SK-N-SH treated with all-trans-retinoic acid at 6 μM for 48 hours (cell line): ENCODE measurements at regions not wholly inside any gene's neighbourhood (a gene's known extent, or its start where the extent isn't known, plus 50 kb on each side); places are given as distances from the start of the nearest gene placed in this dataset.

Source experiments
- ATAC-seq: fragments of 200-7000 bp; cut with Tn5 transposase; 3 replicates; pipeline ENCODE4 v1.9.1; 2020; ENCODE audit warnings: mild to moderate bottlenecking, moderate library complexity
- ARNTL ChIP-seq: fragments of 450-650 bp; formaldehyde crosslinking; IDR thresholded peaks from 2 replicates; pipeline ENCODE4 v1.5.0; 2020; ENCODE audit warnings: low read depth, mild to moderate bottlenecking, moderate library complexity, borderline replicate concordance
- BACH2 ChIP-seq: fragments of 250-450 bp; sonication (Bioruptor Pico); IDR thresholded peaks from 2 replicates; pipeline ENCODE4 v1.9.0; 2021; ENCODE audit warnings: mild to moderate bottlenecking, borderline replicate concordance
- CSDC2 ChIP-seq: fragments of 250-450 bp; sonication (Bioruptor Pico); IDR thresholded peaks from 2 replicates; pipeline ENCODE4 v1.5.0; 2020; ENCODE audit warnings: mild to moderate bottlenecking, moderate library complexity
- ESRRG ChIP-seq: fragments of 250-450 bp; sonication (Bioruptor Pico); IDR thresholded peaks from 2 replicates; pipeline ENCODE4 v1.6.1; 2021; ENCODE audit warnings: mild to moderate bottlenecking
- GLIS3 ChIP-seq: fragments of 250-450 bp; sonication (Bioruptor Pico); IDR thresholded peaks from 2 replicates; pipeline ENCODE4 v1.5.0; 2020; ENCODE audit warnings: mild to moderate bottlenecking, moderate library complexity
- ISL1 ChIP-seq: fragments of 250-450 bp; sonication (Bioruptor Pico); IDR thresholded peaks from 2 replicates; pipeline ENCODE4 v2.1.2; 2022; ENCODE audit warnings: mild to moderate bottlenecking, moderate library complexity
- OSR1 ChIP-seq: fragments of 250-450 bp; sonication (Bioruptor Pico); IDR thresholded peaks from 2 replicates; pipeline ENCODE4 v1.8.0; 2022; ENCODE audit warnings: moderate library complexity, mild to moderate bottlenecking, inconsistent platforms
- PATZ1 ChIP-seq: fragments of 250-450 bp; sonication (Bioruptor Pico); IDR thresholded peaks from 2 replicates; pipeline ENCODE4 v1.8.0; 2020; ENCODE audit warnings: mild to moderate bottlenecking, moderate library complexity, borderline replicate concordance
- POU6F1 ChIP-seq: fragments of 250-450 bp; sonication (Bioruptor Pico); IDR thresholded peaks from 2 replicates; pipeline ENCODE4 v1.8.0; 2021; ENCODE audit warnings: low read depth, mild to moderate bottlenecking, moderate library complexity, borderline replicate concordance
- PPARA ChIP-seq: fragments of 250-450 bp; sonication (Bioruptor Pico); IDR thresholded peaks from 2 replicates; pipeline ENCODE4 v1.5.0; 2020; ENCODE audit warnings: mild to moderate bottlenecking, borderline replicate concordance
- RARB ChIP-seq: fragments of 250-450 bp; sonication (Bioruptor Pico); IDR thresholded peaks from 2 replicates; pipeline ENCODE4 v1.8.0; 2021; ENCODE audit warnings: mild to moderate bottlenecking, moderate library complexity
- SNAI2 ChIP-seq: fragments of 250-450 bp; sonication (Bioruptor Pico); IDR thresholded peaks from 2 replicates; pipeline ENCODE4 v1.5.0; 2020; ENCODE audit warnings: mild to moderate bottlenecking, moderate library complexity
- TOX ChIP-seq: fragments of 250-450 bp; sonication (Bioruptor Pico); IDR thresholded peaks from 2 replicates; pipeline ENCODE4 v1.8.0; 2021; ENCODE audit warnings: mild to moderate bottlenecking, moderate library complexity, borderline replicate concordance
- TSHZ2 ChIP-seq: fragments of 250-450 bp; sonication (Bioruptor Pico); IDR thresholded peaks from 2 replicates; pipeline ENCODE4 v1.5.0; 2020; ENCODE audit warnings: mild to moderate bottlenecking, moderate library complexity
- ZC3H10 ChIP-seq: fragments of 250-450 bp; sonication (Bioruptor Pico); IDR thresholded peaks from 2 replicates; pipeline ENCODE4 v1.5.1; 2021; ENCODE audit warnings: mild to moderate bottlenecking, moderate library complexity
- ZFP3 ChIP-seq: fragments of 250-450 bp; sonication (Bioruptor Pico); IDR thresholded peaks from 2 replicates; pipeline ENCODE4 v1.5.0; 2020; ENCODE audit warnings: mild to moderate bottlenecking, moderate library complexity
- ZFP30 ChIP-seq: fragments of 450-650 bp; formaldehyde crosslinking; IDR thresholded peaks from 2 replicates; pipeline ENCODE4 v1.5.0; 2022; ENCODE audit warnings: mild to moderate bottlenecking, moderate library complexity
- ZNF565 ChIP-seq: fragments of 450-650 bp; formaldehyde crosslinking; conservative IDR thresholded peaks from 2 replicates; pipeline ENCODE4 v1.5.0; 2020; ENCODE audit warnings: low read depth, mild to moderate bottlenecking, moderate library complexity
- ZNF8 ChIP-seq: fragments of 450-650 bp; formaldehyde crosslinking; IDR thresholded peaks from 2 replicates; pipeline ENCODE4 v1.5.0; 2020; ENCODE audit warnings: mild to moderate bottlenecking, moderate library complexity
- TF ChIP-seq, protein P1 (sequence below): fragments of 250-450 bp; sonication (Bioruptor Pico); IDR thresholded peaks from 2 replicates; pipeline ENCODE4 v1.5.1; 2020; ENCODE audit warnings: low read depth, mild to moderate bottlenecking, moderate library complexity
- TF ChIP-seq, protein P2 (sequence below): fragments of 250-450 bp; sonication (Bioruptor Pico); IDR thresholded peaks from 2 replicates; pipeline ENCODE4 v1.5.1; 2021; ENCODE audit warnings: mild to moderate bottlenecking, moderate library complexity

GRCh38 chr21:16536140-16536539, 806.4 kb downstream of the USP25 start:
- no peak for ATAC-seq
- TF ChIP-seq ISL1 (CRISPR knock-in tag) (no peak), ZNF8 (no peak), PATZ1 (CRISPR knock-in tag) (no peak), GLIS3 (CRISPR knock-in tag) (no peak), ESRRG (CRISPR knock-in tag) (no peak), ZFP3 (CRISPR knock-in tag) (no peak), BACH2 (CRISPR knock-in tag) (no peak), CSDC2 (CRISPR knock-in tag) (no peak), ARNTL (CRISPR knock-in tag) (no peak), TOX (no peak), ZFP30 (no peak), SNAI2 (CRISPR knock-in tag) (no peak), POU6F1 (CRISPR knock-in tag) (no peak), RARB (CRISPR knock-in tag) (no peak), PPARA (CRISPR knock-in tag) (no peak)
- TF ChIP-seq, protein P1, sequence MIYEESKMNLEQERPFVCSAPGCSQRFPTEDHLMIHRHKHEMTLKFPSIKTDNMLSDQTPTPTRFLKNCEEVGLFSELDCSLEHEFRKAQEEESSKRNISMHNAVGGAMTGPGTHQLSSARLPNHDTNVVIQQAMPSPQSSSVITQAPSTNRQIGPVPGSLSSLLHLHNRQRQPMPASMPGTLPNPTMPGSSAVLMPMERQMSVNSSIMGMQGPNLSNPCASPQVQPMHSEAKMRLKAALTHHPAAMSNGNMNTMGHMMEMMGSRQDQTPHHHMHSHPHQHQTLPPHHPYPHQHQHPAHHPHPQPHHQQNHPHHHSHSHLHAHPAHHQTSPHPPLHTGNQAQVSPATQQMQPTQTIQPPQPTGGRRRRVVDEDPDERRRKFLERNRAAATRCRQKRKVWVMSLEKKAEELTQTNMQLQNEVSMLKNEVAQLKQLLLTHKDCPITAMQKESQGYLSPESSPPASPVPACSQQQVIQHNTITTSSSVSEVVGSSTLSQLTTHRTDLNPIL (CRISPR knock-in tag), result no peak

- peak; percentile 27; the same call in 2 of the 3 replicates for ATAC-seq
- TF ChIP-seq, protein P2, sequence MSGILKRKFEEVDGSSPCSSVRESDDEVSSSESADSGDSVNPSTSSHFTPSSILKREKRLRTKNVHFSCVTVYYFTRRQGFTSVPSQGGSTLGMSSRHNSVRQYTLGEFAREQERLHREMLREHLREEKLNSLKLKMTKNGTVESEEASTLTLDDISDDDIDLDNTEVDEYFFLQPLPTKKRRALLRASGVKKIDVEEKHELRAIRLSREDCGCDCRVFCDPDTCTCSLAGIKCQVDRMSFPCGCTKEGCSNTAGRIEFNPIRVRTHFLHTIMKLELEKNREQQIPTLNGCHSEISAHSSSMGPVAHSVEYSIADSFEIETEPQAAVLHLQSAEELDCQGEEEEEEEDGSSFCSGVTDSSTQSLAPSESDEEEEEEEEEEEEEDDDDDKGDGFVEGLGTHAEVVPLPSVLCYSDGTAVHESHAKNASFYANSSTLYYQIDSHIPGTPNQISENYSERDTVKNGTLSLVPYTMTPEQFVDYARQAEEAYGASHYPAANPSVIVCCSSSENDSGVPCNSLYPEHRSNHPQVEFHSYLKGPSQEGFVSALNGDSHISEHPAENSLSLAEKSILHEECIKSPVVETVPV (CRISPR knock-in tag), result no peak
- no peak for TF ChIP-seq ZC3H10 (CRISPR knock-in tag)
- no peak for TF ChIP-seq ZNF565
- no peak for TF ChIP-seq PPARA (CRISPR knock-in tag)
- TF ChIP-seq, all 23 proteins: peak for 0
Measured at GRCh38 chr21:16536643-16537434, 807.1 kb downstream of the USP25 start.

- no peak for TF ChIP-seq PATZ1 (CRISPR knock-in tag)
- TF ChIP-seq SNAI2 (CRISPR knock-in tag), result no peak
- TF ChIP-seq CSDC2 (CRISPR knock-in tag), result no peak
- TF ChIP-seq, all 23 proteins: peak for 0
- peak; percentile 7; the same call in 1 of the 3 replicates for ATAC-seq
Measured at GRCh38 chr21:16537501-16537900, 807.7 kb downstream of the USP25 start.

- ATAC-seq, result no peak
- TF ChIP-seq ARNTL (CRISPR knock-in tag) (no peak), ESRRG (CRISPR knock-in tag) (no peak), CSDC2 (CRISPR knock-in tag) (no peak), TSHZ2 (CRISPR knock-in tag) (no peak), OSR1 (CRISPR knock-in tag) (no peak), PPARA (CRISPR knock-in tag) (no peak), PATZ1 (CRISPR knock-in tag) (no peak)
- TF ChIP-seq, protein P1 (CRISPR knock-in tag), result no peak
Measured at GRCh38 chr21:16538405-16538804, 808.6 kb downstream of the USP25 start.
